Gastroesophageal sphincter (tissue), 4 donors: ENCODE measurements at regions not wholly inside any gene's neighbourhood (a gene's known extent, or its start where the extent isn't known, plus 50 kb on each side); places are given as distances from the start of the nearest gene placed in this dataset.
A peak's percentile ranks its signal among the peaks of the same experiment; 100 is the strongest.

Experiments
- ATAC-seq: fragments of 150-250 bp; one replicate; pipeline ENCODE4 v1.9.1; 2016; ENCODE audit warnings: mild to moderate bottlenecking, moderate library complexity
- H3K27ac ChIP-seq, 4 donors: fragments of 200-600 bp; sonication (generic) in 3 of 4; 1 replicate in 3 of 4; 2 replicates in 1 of 4; pipeline ENCODE4 v1.5.1; 2016 to 2019
- H3K27me3 ChIP-seq: fragments of 200-600 bp; sonication (generic); one replicate; pipeline ENCODE4 v1.5.1; 2019
- H3K36me3 ChIP-seq, 2 donors: fragments of 200-600 bp; sonication (generic); one replicate each; pipeline ENCODE4 v1.5.1; 2019; ENCODE audit warnings: control low read depth in 1 of 2
- H3K4me1 ChIP-seq, 3 donors: fragments of 200-600 bp; sonication (generic); 1 replicate in 2 of 3; 2 replicates in 1 of 3; pipeline ENCODE4 v1.5.1; 2016 to 2019; ENCODE audit warnings: control low read depth in 2 of 3
- H3K4me3 ChIP-seq, 2 donors: fragments of 200-600 bp; sonication (generic); one replicate each; pipeline ENCODE4 v1.5.1; 2019; ENCODE audit warnings: mild to moderate bottlenecking in 1 of 2, moderate library complexity in 1 of 2
- H3K9me3 ChIP-seq, 3 donors: fragments of 200-600 bp; sonication (generic); one replicate each; pipeline ENCODE4 v1.5.1; 2017 to 2019; ENCODE audit warnings: control low read depth in 2 of 3
- EP300 ChIP-seq: sonication (generic); formaldehyde crosslinking; IDR thresholded peaks from one replicate; pipeline ENCODE4 v1.6.1; 2017; ENCODE audit warnings: antibody characterized with exemption, mild to moderate bottlenecking
- POLR2A ChIP-seq, 2 donors: fragments of 450-650 bp; IDR thresholded peaks; one replicate each; pipeline ENCODE4 v1.6.1; 2017; ENCODE audit warnings: antibody characterized with exemption in 2 of 2, mild to moderate bottlenecking in 2 of 2, moderate library complexity in 1 of 2
- POLR2AphosphoS5 ChIP-seq: sonication (generic); formaldehyde crosslinking; IDR thresholded peaks from one replicate; pipeline ENCODE4 v1.6.1; 2017; ENCODE audit warnings: antibody characterized with exemption
- WGBS, 2 donors: methylation state at CpG; one replicate each; pipeline ENCODE4 v1.1.5; 2018; ENCODE audit warnings: low coverage in 1 of 2; 5-methylcytosine and 5-hydroxymethylcytosine counted together
- TF ChIP-seq, protein P1 (sequence below), 4 experiments: fragments of 200-600 bp in 2 of 4; fragments of 450-650 bp in 2 of 4; sonication (generic) in 1 of 4; IDR thresholded peaks; one replicate each; pipeline ENCODE4 v1.5.1; 2017 to 2019; ENCODE audit warnings: antibody characterized with exemption in 4 of 4, mild to moderate bottlenecking in 2 of 4, moderate library complexity in 2 of 4

DNA sequence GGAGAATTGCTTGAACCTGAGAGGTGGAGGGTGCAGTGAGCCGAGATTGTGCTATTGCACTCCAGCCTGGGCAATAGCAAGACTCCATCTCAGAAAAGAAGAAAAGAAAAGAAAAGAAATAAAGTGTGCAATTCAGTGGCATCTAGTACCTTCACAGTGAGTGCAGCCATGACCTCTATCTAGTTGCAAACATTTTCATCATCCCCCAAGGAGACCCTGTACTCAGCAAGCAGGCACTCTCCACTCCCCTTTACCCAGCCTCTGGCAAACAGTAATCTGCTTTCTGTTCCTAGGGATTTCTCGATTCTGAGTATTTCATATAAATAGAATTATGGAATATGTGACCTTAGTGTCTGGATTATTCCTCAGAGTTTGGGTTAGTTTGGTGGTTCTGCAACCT lies 130.4 kb upstream of the ARL4C start:
- WGBS, 2 donors, result 45 to 80% methylated on average over 1 to 2 of the region's 2 CpGs
- H3K4me1 ChIP-seq, result peaks cover 0 to 9% (median 0%) of the 10 kb centered on the region in 3 donors
- no peak for ATAC-seq
- H3K9me3 ChIP-seq, result no peaks in the 10 kb centered on the region
- no peaks in the 10 kb centered on the region for H3K36me3 ChIP-seq
- no peak overlapping the region for H3K27ac ChIP-seq
- no peak for TF ChIP-seq POLR2A (IDR thresholded peaks at IDR 0.05)
- TF ChIP-seq EP300, result no peak
- no peak for TF ChIP-seq POLR2AphosphoS5
- no peaks in the 10 kb centered on the region for H3K27me3 ChIP-seq
- no peak overlapping the region for H3K4me3 ChIP-seq

GRCh38 chr2:234626566-234627130 lies 129.8 kb upstream of the ARL4C start:
- ATAC-seq, result no peak
- peaks cover 0 to 9% (median 0%) of the 10 kb centered on the region in 3 donors for H3K4me1 ChIP-seq
- H3K4me3 ChIP-seq, result no peak overlapping the region
- no peak overlapping the region for H3K27ac ChIP-seq
- TF ChIP-seq POLR2AphosphoS5 (no peak), POLR2A (IDR thresholded peaks at IDR 0.05) (no peak), EP300 (no peak)
- H3K9me3 ChIP-seq, result no peaks in the 10 kb centered on the region
- no peaks in the 10 kb centered on the region for H3K36me3 ChIP-seq
- WGBS, 2 donors, result 76 to 100% methylated on average over 1 to 5 of the region's 7 CpGs
- H3K27me3 ChIP-seq, result no peaks in the 10 kb centered on the region

- TF ChIP-seq EP300, result no peak
- TF ChIP-seq POLR2A (IDR thresholded peaks at IDR 0.05), result no peak
- no peak for TF ChIP-seq POLR2AphosphoS5
- TF ChIP-seq, protein P1, sequence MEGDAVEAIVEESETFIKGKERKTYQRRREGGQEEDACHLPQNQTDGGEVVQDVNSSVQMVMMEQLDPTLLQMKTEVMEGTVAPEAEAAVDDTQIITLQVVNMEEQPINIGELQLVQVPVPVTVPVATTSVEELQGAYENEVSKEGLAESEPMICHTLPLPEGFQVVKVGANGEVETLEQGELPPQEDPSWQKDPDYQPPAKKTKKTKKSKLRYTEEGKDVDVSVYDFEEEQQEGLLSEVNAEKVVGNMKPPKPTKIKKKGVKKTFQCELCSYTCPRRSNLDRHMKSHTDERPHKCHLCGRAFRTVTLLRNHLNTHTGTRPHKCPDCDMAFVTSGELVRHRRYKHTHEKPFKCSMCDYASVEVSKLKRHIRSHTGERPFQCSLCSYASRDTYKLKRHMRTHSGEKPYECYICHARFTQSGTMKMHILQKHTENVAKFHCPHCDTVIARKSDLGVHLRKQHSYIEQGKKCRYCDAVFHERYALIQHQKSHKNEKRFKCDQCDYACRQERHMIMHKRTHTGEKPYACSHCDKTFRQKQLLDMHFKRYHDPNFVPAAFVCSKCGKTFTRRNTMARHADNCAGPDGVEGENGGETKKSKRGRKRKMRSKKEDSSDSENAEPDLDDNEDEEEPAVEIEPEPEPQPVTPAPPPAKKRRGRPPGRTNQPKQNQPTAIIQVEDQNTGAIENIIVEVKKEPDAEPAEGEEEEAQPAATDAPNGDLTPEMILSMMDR (IDR thresholded peaks at IDR 0.05), result no peak
- ATAC-seq, result no peak
- no peaks in the 10 kb centered on the region for H3K36me3 ChIP-seq
- H3K27ac ChIP-seq, result no peak overlapping the region
- H3K27me3 ChIP-seq, result no peaks in the 10 kb centered on the region
- no peaks in the 10 kb centered on the region for H3K9me3 ChIP-seq
- peaks cover 0 to 4% (median 0%) of the 10 kb centered on the region in 3 donors for H3K4me1 ChIP-seq
- H3K4me3 ChIP-seq, result no peak overlapping the region
- 43 to 80% methylated on average over 1 of the region's 4 CpGs for WGBS, 2 donors
These were observed 128.9 kb upstream of the ARL4C start for GRCh38 chr2:234625626-234626250.

- Histone ChIP-seq H3K27me3 (no peaks in the 10 kb centered on the region), H3K36me3 (no peaks in the 10 kb centered on the region), H3K4me1 (no peaks in the 10 kb centered on the region), H3K9me3 (no peaks in the 10 kb centered on the region), H3K4me3 (no peak overlapping the region), H3K27ac (no peak overlapping the region)
- 73 to 80% methylated on average over 3 to 4 of the region's 5 CpGs for WGBS, 2 donors
- peak; percentile 43 for ATAC-seq
- TF ChIP-seq POLR2AphosphoS5, result no peak
- no peak for TF ChIP-seq POLR2A (IDR thresholded peaks at IDR 0.05)
- TF ChIP-seq, protein P1 (IDR thresholded peaks at IDR 0.05), result no peak
- TF ChIP-seq EP300, result no peak
These were observed 126.7 kb upstream of the ARL4C start for GRCh38 chr2:234623521-234623991.

- Histone ChIP-seq H3K27me3 (no peaks in the 10 kb centered on the region), H3K4me1 (no peaks in the 10 kb centered on the region), H3K36me3 (no peaks in the 10 kb centered on the region), H3K27ac (no peak overlapping the region), H3K9me3 (no peaks in the 10 kb centered on the region), H3K4me3 (no peak overlapping the region)
- TF ChIP-seq EP300, result no peak
- no peak for TF ChIP-seq POLR2AphosphoS5
- TF ChIP-seq, protein P1 (IDR thresholded peaks at IDR 0.05), result no peak
- TF ChIP-seq POLR2A (IDR thresholded peaks at IDR 0.05), result no peak
- no peak for ATAC-seq
- WGBS, 2 donors, result 61 to 88% methylated on average over 3 to 5 of the region's 5 CpGs
These were observed 124.2 kb upstream of the ARL4C start for GRCh38 chr2:234621120-234621519.

GRCh38 chr2:234620018-234620417 lies 123.1 kb upstream of the ARL4C start:
- Histone ChIP-seq H3K36me3 (no peaks in the 10 kb centered on the region), H3K27me3 (no peaks in the 10 kb centered on the region), H3K27ac (no peak overlapping the region), H3K4me1 (no peaks in the 10 kb centered on the region), H3K4me3 (no peak overlapping the region), H3K9me3 (no peaks in the 10 kb centered on the region)
- ATAC-seq, result no peak
- 52 to 57% methylated on average over 7 of the region's 7 CpGs for WGBS, 2 donors
- no peak for TF ChIP-seq POLR2A (IDR thresholded peaks at IDR 0.05)
- no peak for TF ChIP-seq POLR2AphosphoS5
